Neural progenitor cell (in vitro differentiated cells): ENCODE measurements at regions not wholly inside any gene's neighbourhood (a gene's known extent, or its start where the extent isn't known, plus 50 kb on each side); places are given as distances from the start of the nearest gene placed in this dataset.
"Not testable (repeated sequence)": the region's sequence is repeated elsewhere in the genome, so short reads cannot be mapped to it uniquely, and the experiment has no call there.

Experiments
- DNase-seq: peaks from one replicate; pipeline ENCODE4 v3.0.0-alpha.2; 2016; ENCODE audit warnings: low spot score
- H2AFZ ChIP-seq: fragments of 200-600 bp; sonication (generic); replicated peaks from 2 replicates; pipeline ENCODE4 v1.6.1; 2016; ENCODE audit warnings: antibody characterized with exemption
- H3F3A ChIP-seq: fragments of 200-600 bp; sonication (generic); 2 replicates; pipeline ENCODE4 v1.6.1; 2016; ENCODE audit warnings: antibody characterized with exemption, low read depth
- H3K27ac ChIP-seq: fragments of 200-600 bp; sonication (generic); 2 replicates; pipeline ENCODE4 v1.5.1; 2016; ENCODE audit warnings: mild to moderate bottlenecking
- H3K27me3 ChIP-seq: fragments of 200-600 bp; sonication (generic); 2 replicates; pipeline ENCODE4 v1.6.1; 2016; ENCODE audit warnings: mild to moderate bottlenecking, moderate library complexity
- H3K36me3 ChIP-seq: fragments of 200-600 bp; sonication (generic); 2 replicates; pipeline ENCODE4 v1.5.1; 2016
- H3K4me1 ChIP-seq: fragments of 200-600 bp; sonication (generic); 2 replicates; pipeline ENCODE4 v1.6.1; 2016; ENCODE audit warnings: mixed run types
- H3K4me2 ChIP-seq: fragments of 200-600 bp; sonication (generic); 2 replicates; pipeline ENCODE4 v1.6.1; 2016
- H3K4me3 ChIP-seq: fragments of 200-600 bp; sonication (generic); 2 replicates; pipeline ENCODE4 v1.5.1; 2016
- H3K79me2 ChIP-seq: fragments of 200-600 bp; sonication (generic); 2 replicates; pipeline ENCODE4 v1.6.1; 2016; ENCODE audit warnings: low read depth
- H3K9ac ChIP-seq: fragments of 200-600 bp; sonication (generic); 2 replicates; pipeline ENCODE4 v1.6.1; 2016
- H3K9me3 ChIP-seq: fragments of 200-600 bp; sonication (generic); 2 replicates; pipeline ENCODE4 v1.5.1; 2016; ENCODE audit warnings: low read depth
- H4K20me1 ChIP-seq: fragments of 200-600 bp; sonication (generic); 2 replicates; pipeline ENCODE4 v1.6.1; 2016; ENCODE audit warnings: low read depth
- H3K27ac Mint-ChIP-seq: 3 replicates; pipeline ENCODE4 v1.8.0; 2021; ENCODE audit warnings: mixed read lengths
- H3K27me3 Mint-ChIP-seq: 2 replicates; pipeline ENCODE4 v1.8.0; 2022; ENCODE audit warnings: low read depth, mild to moderate bottlenecking, inconsistent platforms, moderate library complexity, mixed read lengths; ENCODE audit not compliant: insufficient read depth
- H3K36me3 Mint-ChIP-seq: 3 replicates; pipeline ENCODE4 v1.8.0; 2021; ENCODE audit warnings: mixed read lengths
- H3K4me1 Mint-ChIP-seq: 3 replicates; pipeline ENCODE4 v1.8.0; 2021; ENCODE audit warnings: mixed read lengths
- H3K4me3 Mint-ChIP-seq: 3 replicates; pipeline ENCODE4 v1.8.0; 2021; ENCODE audit warnings: mild to moderate bottlenecking, moderate library complexity, mixed read lengths
- H3K9me3 Mint-ChIP-seq: 3 replicates; pipeline ENCODE4 v1.8.0; 2020; ENCODE audit warnings: mixed read lengths
- CTCF ChIP-seq: fragments of 200-600 bp; sonication (generic); IDR thresholded peaks from 2 replicates; pipeline ENCODE4 v1.5.1; 2017; ENCODE audit warnings: antibody characterized with exemption, mild to moderate bottlenecking
- EZH2 ChIP-seq: fragments of 200-600 bp; sonication (generic); IDR thresholded peaks from 2 replicates; pipeline ENCODE4 v1.6.1; 2017; ENCODE audit warnings: antibody characterized with exemption, mild to moderate bottlenecking, moderate library complexity
- EZH2phosphoT487 ChIP-seq: fragments of 200-600 bp; sonication (generic); IDR thresholded peaks from 2 replicates; pipeline ENCODE4 v1.6.1; 2017; ENCODE audit warnings: antibody characterized with exemption

GRCh38 chr10:31242902-31243301 is 76.1 kb upstream of the ZEB1 start:
- Mint-ChIP-seq H3K27me3 (no peaks in the 10 kb centered on the region), H3K27ac (no peak overlapping the region), H3K4me3 (no peak overlapping the region), H3K9me3 (peaks cover 2% of the 10 kb centered on the region), H3K36me3 (no peaks in the 10 kb centered on the region), H3K4me1 (no peaks in the 10 kb centered on the region)
- H3K27ac ChIP-seq: no peak overlapping the region
- DNase-seq: no peak
- H3K27me3 ChIP-seq: no peaks in the 10 kb centered on the region
- no peaks in the 10 kb centered on the region for H4K20me1 ChIP-seq
- H3K4me3 ChIP-seq: no peak overlapping the region
- no peak overlapping the region for H2AFZ ChIP-seq
- no peaks in the 10 kb centered on the region for H3K9me3 ChIP-seq
- H3K79me2 ChIP-seq: no peaks in the 10 kb centered on the region
- H3K36me3 ChIP-seq: no peaks in the 10 kb centered on the region
- H3K4me2 ChIP-seq: no peak overlapping the region
- H3K9ac ChIP-seq: no peak overlapping the region
- no peaks in the 10 kb centered on the region for H3F3A ChIP-seq
- H3K4me1 ChIP-seq: no peaks in the 10 kb centered on the region
- TF ChIP-seq EZH2 (no peak), EZH2phosphoT487 (no peak), CTCF (no peak)

- not testable (repeated sequence) for H3K27ac Mint-ChIP-seq, H3K36me3 Mint-ChIP-seq, H3K27ac ChIP-seq, H3K9me3 Mint-ChIP-seq, H3K27me3 Mint-ChIP-seq, H3K4me2 ChIP-seq, H4K20me1 ChIP-seq, H3K4me1 Mint-ChIP-seq, DNase-seq, H3K9ac ChIP-seq, H3K4me1 ChIP-seq, H2AFZ ChIP-seq, H3K9me3 ChIP-seq, H3K36me3 ChIP-seq, H3K79me2 ChIP-seq, H3F3A ChIP-seq, H3K4me3 ChIP-seq, H3K4me3 Mint-ChIP-seq, H3K27me3 ChIP-seq
These were observed 67.9 kb upstream of the ZEB1 start for GRCh38 chr10:31251118-31251517.

GRCh38 chr10:31253237-31253636 is 65.8 kb upstream of the ZEB1 start:
- H3K36me3 Mint-ChIP-seq: no peaks in the 10 kb centered on the region
- Histone ChIP-seq H3K4me3 (no peak overlapping the region), H3K27ac (no peak overlapping the region), H3K79me2 (no peaks in the 10 kb centered on the region), H3K9ac (no peak overlapping the region), H3K9me3 (no peaks in the 10 kb centered on the region), H3K4me2 (no peak overlapping the region), H3K36me3 (no peaks in the 10 kb centered on the region), H3K27me3 (no peaks in the 10 kb centered on the region), H4K20me1 (no peaks in the 10 kb centered on the region), H3K4me1 (no peaks in the 10 kb centered on the region), H2AFZ (no peak overlapping the region), H3F3A (no peaks in the 10 kb centered on the region)
- H3K27ac Mint-ChIP-seq: no peak overlapping the region
- H3K27me3 Mint-ChIP-seq: no peaks in the 10 kb centered on the region
- no peaks in the 10 kb centered on the region for H3K4me1 Mint-ChIP-seq
- no peak overlapping the region for H3K4me3 Mint-ChIP-seq
- DNase-seq: no peak
- H3K9me3 Mint-ChIP-seq: no peaks in the 10 kb centered on the region
- TF ChIP-seq EZH2: no peak
- TF ChIP-seq EZH2phosphoT487: no peak
- TF ChIP-seq CTCF: no peak

GRCh38 chr10:31261511-31262311 is 57.3 kb upstream of the ZEB1 start:
- Histone ChIP-seq H3K9me3 (no peaks in the 10 kb centered on the region), H3K4me3 (no peak overlapping the region), H3K9ac (no peak overlapping the region), H4K20me1 (no peaks in the 10 kb centered on the region), H2AFZ (no peak overlapping the region), H3K79me2 (no peaks in the 10 kb centered on the region), H3K36me3 (no peaks in the 10 kb centered on the region), H3K27ac (no peak overlapping the region), H3K27me3 (no peaks in the 10 kb centered on the region), H3F3A (no peaks in the 10 kb centered on the region), H3K4me1 (no peaks in the 10 kb centered on the region), H3K4me2 (no peak overlapping the region)
- H3K27ac Mint-ChIP-seq: no peak overlapping the region
- no peaks in the 10 kb centered on the region for H3K4me1 Mint-ChIP-seq
- H3K9me3 Mint-ChIP-seq: no peaks in the 10 kb centered on the region
- H3K27me3 Mint-ChIP-seq: peaks cover 2% of the 10 kb centered on the region
- DNase-seq: no peak
- no peak overlapping the region for H3K4me3 Mint-ChIP-seq
- H3K36me3 Mint-ChIP-seq: no peaks in the 10 kb centered on the region
- no peak for TF ChIP-seq EZH2
- TF ChIP-seq EZH2phosphoT487: no peak
- TF ChIP-seq CTCF: no peak
